GM12878 (cell line): ENCODE measurements at regions not wholly inside any gene's neighbourhood (a gene's known extent, or its start where the extent isn't known, plus 50 kb on each side); places are given as distances from the start of the nearest gene placed in this dataset.

Source experiments
- ATAC-seq: fragments of 200-7000 bp; cut with Tn5 transposase; 3 replicates; pipeline ENCODE4 v1.9.1; 2020; ENCODE audit warnings: mild to moderate bottlenecking, moderate library complexity
- BruUV-seq: library from RNA; stranded (reverse); fragments of 400-500 nt; replicated peaks from 2 replicates; lab custom pipeline; 2021; lab: Mats Ljungman, UMichigan
- CTCF ChIA-PET: fragments of 300-600 bp; sonication (Branson Sonifier 250); formaldehyde crosslinking; extraction: SDS; loops from one replicate; lab custom pipeline; 2021; ENCODE audit warnings: inconsistent platforms; lab: Yijun Ruan, JAX
- POLR2A ChIA-PET: fragments of 350-600 bp; formaldehyde crosslinking; extraction: SDS; loops from one replicate; lab custom pipeline; 2021; ENCODE audit warnings: inconsistent platforms; lab: Charles Lee
- RAD21 ChIA-PET: fragments of 300-600 bp; sonication (Branson Sonifier 250); formaldehyde crosslinking; loops from one replicate; lab custom pipeline; 2023; ENCODE audit warnings: antibody characterized with exemption; ENCODE audit not compliant: unreplicated experiment; lab: Charles Lee
- SMC1A ChIA-PET: fragments of 300-600 bp; sonication (Branson Sonifier 250); formaldehyde crosslinking; loops from one replicate; lab custom pipeline; 2023; ENCODE audit not compliant: unreplicated experiment, uncharacterized antibody; lab: Charles Lee
- DNase-seq: peaks from one replicate; pipeline ENCODE4 v3.0.0-alpha.2; 2011; ENCODE audit warnings: low read depth, low spot score
- FAIRE-seq: peaks from 3 replicates; lab custom pipeline; 2011; peaks lifted over from hg19 to GRCh38; lab: Jason Lieb, UNC
- H2AFZ ChIP-seq: 2 replicates; pipeline ENCODE4 v1.6.0; 2011; ENCODE audit warnings: low read depth, low read length, control low read depth; ENCODE audit not compliant: control insufficient read depth
- H3K27ac ChIP-seq: 2 replicates; pipeline ENCODE4 v1.5.1; 2011; ENCODE audit warnings: control low read depth; ENCODE audit not compliant: control insufficient read depth, insufficient read depth
- H3K27me3 ChIP-seq, 2 experiments: replicated peaks in 1 of 2; 2 replicates each; pipeline versions ENCODE4 v1.6.0 to v1.6.1; 2011; ENCODE audit warnings: low read length in 1 of 2; ENCODE audit not compliant: control insufficient read depth in 2 of 2, insufficient read depth in 2 of 2
- H3K36me3 ChIP-seq, 2 experiments: 2 replicates each; pipeline ENCODE4 v1.5.1; 2011; ENCODE audit warnings: low read length in 1 of 2; ENCODE audit not compliant: control insufficient read depth in 2 of 2, insufficient read depth in 2 of 2
- H3K4me1 ChIP-seq: 2 replicates; pipeline ENCODE4 v1.6.1; 2011; ENCODE audit warnings: mild to moderate bottlenecking, low read length, moderate library complexity, mixed read lengths; ENCODE audit not compliant: control insufficient read depth, insufficient read depth
- H3K4me2 ChIP-seq: 2 replicates; pipeline ENCODE4 v1.6.0; 2011; ENCODE audit warnings: control low read depth; ENCODE audit not compliant: control insufficient read depth, insufficient read depth
- H3K4me3 ChIP-seq: fragments of 200-600 bp; sonication (generic); 2 replicates; pipeline ENCODE4 v1.5.1; 2016
- H3K79me2 ChIP-seq: 2 replicates; pipeline ENCODE4 v1.6.0; 2011; ENCODE audit warnings: low read length; ENCODE audit not compliant: control insufficient read depth, insufficient read depth
- H3K9ac ChIP-seq: 2 replicates; pipeline ENCODE4 v1.8.0; 2011; ENCODE audit warnings: low read length, control low read depth, mixed read lengths; ENCODE audit not compliant: control insufficient read depth, insufficient read depth
- H3K9me3 ChIP-seq: replicated peaks from 3 replicates; pipeline ENCODE4 v1.5.1; 2011; ENCODE audit warnings: mild to moderate bottlenecking, low read length; ENCODE audit not compliant: control insufficient read depth, insufficient read depth
- H4K20me1 ChIP-seq: 2 replicates; pipeline ENCODE4 v1.6.0; 2011; ENCODE audit not compliant: control insufficient read depth, insufficient read depth
- BACH1 ChIP-seq: fragments of 450-650 bp; IDR thresholded peaks from 2 replicates; pipeline ENCODE4 v1.6.1; 2017; ENCODE audit warnings: mild to moderate bottlenecking, borderline replicate concordance
- CBX5 ChIP-seq: sonication (generic); IDR thresholded peaks from 2 replicates; pipeline ENCODE4 v1.6.1; 2016; ENCODE audit warnings: low read depth, moderate library complexity, mild to moderate bottlenecking, inconsistent platforms
- CTCF ChIP-seq, 3 experiments: IDR thresholded peaks in 2 of 3; conservative IDR thresholded peaks in 1 of 3; 2 replicates each; pipeline ENCODE4 v1.5.1; 2011; ENCODE audit warnings: low read depth in 3 of 3, low read length in 3 of 3, mild to moderate bottlenecking in 3 of 3, control low read depth in 2 of 3, moderate library complexity in 2 of 3, inconsistent platforms in 1 of 3, mixed read lengths in 1 of 3; ENCODE audit not compliant: control insufficient read depth in 2 of 3, insufficient read depth in 1 of 3; ENCODE audit errors: extremely low read depth in 1 of 3
- MXI1 ChIP-seq: fragments of 150-350 bp; IDR thresholded peaks from 2 replicates; pipeline ENCODE4 v1.6.1; 2011; ENCODE audit warnings: low read depth, mild to moderate bottlenecking, inconsistent platforms, low read length, improper control_type of control experiment
- POLR2A ChIP-seq: IDR thresholded peaks from 2 replicates; pipeline ENCODE4 v1.6.1; 2011; ENCODE audit warnings: low read depth, mild to moderate bottlenecking, low read length
- POLR2AphosphoS2 ChIP-seq: IDR thresholded peaks from 2 replicates; pipeline ENCODE4 v1.6.1; 2011; ENCODE audit warnings: low read depth, mild to moderate bottlenecking, low read length, improper control_type of control experiment, moderate library complexity
- RAD51 ChIP-seq: fragments of 450-650 bp; IDR thresholded peaks from 2 replicates; pipeline ENCODE4 v1.6.1; 2016; ENCODE audit warnings: moderate library complexity, mild to moderate bottlenecking, inconsistent platforms
- RUNX3 ChIP-seq: IDR thresholded peaks from 2 replicates; pipeline ENCODE4 v1.6.1; 2012; ENCODE audit warnings: low read length, inconsistent platforms
- SMC3 ChIP-seq: IDR thresholded peaks from 2 replicates; pipeline ENCODE4 v1.6.1; 2011; ENCODE audit warnings: low read length, improper control_type of control experiment, borderline replicate concordance
- STAT3 ChIP-seq: IDR thresholded peaks from 2 replicates; pipeline ENCODE4 v1.6.1; 2011; ENCODE audit warnings: low read depth, low read length, improper control_type of control experiment
- YY1 ChIP-seq: IDR thresholded peaks from 2 replicates; pipeline ENCODE4 v1.6.1; 2011; ENCODE audit warnings: low read depth, mild to moderate bottlenecking, low read length
- in situ Hi-C: fragments of 300-500 bp; cut with MboI; formaldehyde crosslinking; loops from 9 replicates; pipeline ENCODE4 v1.14.3; 2018; ENCODE audit warnings: mixed read lengths
- intact Hi-C: fragments of 100-400 bp; cut with micrococcal nuclease; formaldehyde crosslinking; loops from one replicate; pipeline ENCODE4 v1.14.2; 2022; ENCODE audit not compliant: unreplicated experiment
- TF ChIP-seq, protein P1 (sequence below): fragments of 450-650 bp; formaldehyde crosslinking; IDR thresholded peaks from 2 replicates; pipeline ENCODE4 v1.4.0; 2020; ENCODE audit warnings: mild to moderate bottlenecking, moderate library complexity
- TF ChIP-seq, protein P2 (sequence below): fragments of 450-650 bp; IDR thresholded peaks from 2 replicates; pipeline ENCODE4 v1.6.1; 2017; ENCODE audit warnings: mild to moderate bottlenecking
- TF ChIP-seq, protein P3 (sequence below): IDR thresholded peaks from 2 replicates; pipeline ENCODE4 v1.6.1; 2012; ENCODE audit warnings: low read length, inconsistent platforms

DNA sequence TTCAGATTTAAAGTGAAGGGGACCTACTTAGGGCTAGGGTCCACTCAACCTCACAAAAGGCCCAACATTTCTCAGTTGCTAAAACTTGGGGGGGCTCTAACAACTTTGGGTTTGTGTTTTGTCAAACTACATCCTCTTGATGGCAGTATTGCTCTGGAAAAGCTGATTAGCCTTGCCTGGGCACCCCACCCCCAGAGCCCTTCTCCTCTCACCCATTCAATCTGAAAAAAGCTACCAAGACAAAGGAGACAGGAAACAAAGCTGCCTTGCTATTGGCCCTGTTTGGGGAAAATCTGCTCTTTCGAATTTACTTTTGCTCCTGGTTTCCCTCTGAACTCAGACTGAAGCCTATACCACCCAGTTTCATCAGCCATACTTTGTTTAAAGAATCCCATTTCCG, 195.2 kb upstream of the STK26 start (continued):
- TF ChIP-seq SMC3 (peak; percentile 43; the same call in 1 of the 2 replicates), RUNX3 (0 out of 2 replicates have a peak, but pooled peaks have one; percentile 16), CBX5 (peak; percentile 64; the same call in 1 of the 2 replicates), CTCF (IDR thresholded peaks at IDR 0.05 in 2 of 3, conservative IDR thresholded peaks at IDR 0.05 in 1 of 3; ENCODE audit: control insufficient read depth in 2 of 3, extremely low read depth in 1 of 3, insufficient read depth in 1 of 3, low read depth in 3 of 3, low read length in 3 of 3) (peak; percentile 45 to 67 (median 47))

DNA sequence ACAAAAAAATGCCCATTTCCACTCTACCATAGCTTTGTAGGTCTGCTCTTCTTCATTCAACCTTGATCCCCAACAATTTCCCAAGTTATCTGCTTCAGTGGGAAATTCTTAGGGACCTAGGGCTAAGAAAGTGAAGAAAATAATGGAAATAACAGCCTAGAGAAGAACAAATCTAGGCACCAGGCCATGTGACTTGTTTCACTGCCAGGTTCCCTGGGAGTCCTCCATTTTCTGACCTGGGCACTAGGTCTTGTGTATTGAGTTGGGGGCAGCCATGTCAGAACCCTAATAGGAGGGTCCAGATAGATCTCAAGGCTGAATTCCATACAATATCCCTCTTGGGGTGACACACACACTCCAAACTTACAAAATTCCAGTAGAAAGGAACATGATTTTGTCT, 194.6 kb upstream of the STK26 start:
- H3K36me3 ChIP-seq, result no peaks in the 10 kb centered on the region
- H3K4me1 ChIP-seq, result peaks cover 4% of the 10 kb centered on the region; the same call in 1 of the 2 replicates
- ATAC-seq, result peak; percentile 31
- H3K27me3 ChIP-seq, result no peaks in the 10 kb centered on the region
- CTCF ChIA-PET, result interaction anchor here (0.7 to 3.9 kb wide), 27 partner anchors 9 to 1842 kb away, joined by 3 to 40 read pairs (median 7); partner anchors contain the start of genes RAP2C and STK26
- POLR2A ChIA-PET, result interaction anchor here (1.0 to 1.8 kb wide), 6 partner anchors 9 to 662 kb away, joined by 3 to 8 read pairs (median 3); partner anchors contain the start of gene RAP2C
- peak overlapping the region; percentile 72 for H3K27ac ChIP-seq
- RAD21 ChIA-PET, result interaction anchor here (0.7 to 2.9 kb wide), 22 partner anchors 10 to 1842 kb away, joined by 3 to 24 read pairs (median 5); partner anchors contain the start of gene RAP2C
- H2AFZ ChIP-seq, result peak overlapping the region; percentile 54
- peak overlapping the region; percentile 55 for H3K4me3 ChIP-seq
- no peak for FAIRE-seq
- peaks cover 43% of the 10 kb centered on the region for H3K79me2 ChIP-seq
- H3K4me2 ChIP-seq, result peak overlapping the region; percentile 57
- SMC1A ChIA-PET, result interaction anchor here (0.6 to 3.2 kb wide), 17 partner anchors 10 to 803 kb away, joined by 3 to 15 read pairs (median 4); partner anchors contain the start of genes RAP2C and STK26
- DNase-seq, result no peak
- no TSS peak for BruUV-seq
- H3K9me3 ChIP-seq, result no peaks in the 10 kb centered on the region
- TF ChIP-seq BACH1 (no peak), RAD51 (peak; percentile 65; the same call in 1 of the 2 replicates), STAT3 (no peak), RUNX3 (no peak), POLR2AphosphoS2 (no peak), MXI1 (no peak), POLR2A (no peak), YY1 (peak; percentile 91)
- TF ChIP-seq, protein P1, sequence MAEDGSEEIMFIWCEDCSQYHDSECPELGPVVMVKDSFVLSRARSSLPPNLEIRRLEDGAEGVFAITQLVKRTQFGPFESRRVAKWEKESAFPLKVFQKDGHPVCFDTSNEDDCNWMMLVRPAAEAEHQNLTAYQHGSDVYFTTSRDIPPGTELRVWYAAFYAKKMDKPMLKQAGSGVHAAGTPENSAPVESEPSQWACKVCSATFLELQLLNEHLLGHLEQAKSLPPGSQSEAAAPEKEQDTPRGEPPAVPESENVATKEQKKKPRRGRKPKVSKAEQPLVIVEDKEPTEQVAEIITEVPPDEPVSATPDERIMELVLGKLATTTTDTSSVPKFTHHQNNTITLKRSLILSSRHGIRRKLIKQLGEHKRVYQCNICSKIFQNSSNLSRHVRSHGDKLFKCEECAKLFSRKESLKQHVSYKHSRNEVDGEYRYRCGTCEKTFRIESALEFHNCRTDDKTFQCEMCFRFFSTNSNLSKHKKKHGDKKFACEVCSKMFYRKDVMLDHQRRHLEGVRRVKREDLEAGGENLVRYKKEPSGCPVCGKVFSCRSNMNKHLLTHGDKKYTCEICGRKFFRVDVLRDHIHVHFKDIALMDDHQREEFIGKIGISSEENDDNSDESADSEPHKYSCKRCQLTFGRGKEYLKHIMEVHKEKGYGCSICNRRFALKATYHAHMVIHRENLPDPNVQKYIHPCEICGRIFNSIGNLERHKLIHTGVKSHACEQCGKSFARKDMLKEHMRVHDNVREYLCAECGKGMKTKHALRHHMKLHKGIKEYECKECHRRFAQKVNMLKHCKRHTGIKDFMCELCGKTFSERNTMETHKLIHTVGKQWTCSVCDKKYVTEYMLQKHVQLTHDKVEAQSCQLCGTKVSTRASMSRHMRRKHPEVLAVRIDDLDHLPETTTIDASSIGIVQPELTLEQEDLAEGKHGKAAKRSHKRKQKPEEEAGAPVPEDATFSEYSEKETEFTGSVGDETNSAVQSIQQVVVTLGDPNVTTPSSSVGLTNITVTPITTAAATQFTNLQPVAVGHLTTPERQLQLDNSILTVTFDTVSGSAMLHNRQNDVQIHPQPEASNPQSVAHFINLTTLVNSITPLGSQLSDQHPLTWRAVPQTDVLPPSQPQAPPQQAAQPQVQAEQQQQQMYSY (CRISPR knock-in tag), result no peak
- TF ChIP-seq, protein P2, sequence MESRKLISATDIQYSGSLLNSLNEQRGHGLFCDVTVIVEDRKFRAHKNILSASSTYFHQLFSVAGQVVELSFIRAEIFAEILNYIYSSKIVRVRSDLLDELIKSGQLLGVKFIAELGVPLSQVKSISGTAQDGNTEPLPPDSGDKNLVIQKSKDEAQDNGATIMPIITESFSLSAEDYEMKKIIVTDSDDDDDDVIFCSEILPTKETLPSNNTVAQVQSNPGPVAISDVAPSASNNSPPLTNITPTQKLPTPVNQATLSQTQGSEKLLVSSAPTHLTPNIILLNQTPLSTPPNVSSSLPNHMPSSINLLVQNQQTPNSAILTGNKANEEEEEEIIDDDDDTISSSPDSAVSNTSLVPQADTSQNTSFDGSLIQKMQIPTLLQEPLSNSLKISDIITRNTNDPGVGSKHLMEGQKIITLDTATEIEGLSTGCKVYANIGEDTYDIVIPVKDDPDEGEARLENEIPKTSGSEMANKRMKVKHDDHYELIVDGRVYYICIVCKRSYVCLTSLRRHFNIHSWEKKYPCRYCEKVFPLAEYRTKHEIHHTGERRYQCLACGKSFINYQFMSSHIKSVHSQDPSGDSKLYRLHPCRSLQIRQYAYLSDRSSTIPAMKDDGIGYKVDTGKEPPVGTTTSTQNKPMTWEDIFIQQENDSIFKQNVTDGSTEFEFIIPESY, result no peak
- TF ChIP-seq, protein P3, sequence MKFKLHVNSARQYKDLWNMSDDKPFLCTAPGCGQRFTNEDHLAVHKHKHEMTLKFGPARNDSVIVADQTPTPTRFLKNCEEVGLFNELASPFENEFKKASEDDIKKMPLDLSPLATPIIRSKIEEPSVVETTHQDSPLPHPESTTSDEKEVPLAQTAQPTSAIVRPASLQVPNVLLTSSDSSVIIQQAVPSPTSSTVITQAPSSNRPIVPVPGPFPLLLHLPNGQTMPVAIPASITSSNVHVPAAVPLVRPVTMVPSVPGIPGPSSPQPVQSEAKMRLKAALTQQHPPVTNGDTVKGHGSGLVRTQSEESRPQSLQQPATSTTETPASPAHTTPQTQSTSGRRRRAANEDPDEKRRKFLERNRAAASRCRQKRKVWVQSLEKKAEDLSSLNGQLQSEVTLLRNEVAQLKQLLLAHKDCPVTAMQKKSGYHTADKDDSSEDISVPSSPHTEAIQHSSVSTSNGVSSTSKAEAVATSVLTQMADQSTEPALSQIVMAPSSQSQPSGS, result no peak
- H4K20me1 ChIP-seq, result no peaks in the 10 kb centered on the region
- in situ Hi-C loops (no loop called here), intact Hi-C loops (loop anchor here (5.0 kb wide), 1 partner anchor 1344 kb away; no protein-coding TSS in a partner anchor)
- peak overlapping the region; percentile 61 for H3K9ac ChIP-seq
